ENCODE measurements at regions not wholly inside any gene's neighbourhood (a gene's known extent, or its start where the extent isn't known, plus 50 kb on each side); places are given as distances from the start of the nearest gene placed in this dataset.

- dilution Hi-C loops (cut with HindIII; ENCODE audit: low sequenced_read_pairs, unreplicated experiment) = no loop called here
- H3K14ac ChIP-seq (replicated peaks; ENCODE audit: low read depth, low read length) = no peak overlapping the region
- no peaks in the 10 kb centered on the region for H3K36me3 ChIP-seq (ENCODE audit: control insufficient read depth, insufficient read depth, low read length)
- peak overlapping the region; percentile 71; the same call in 1 of the 2 replicates for H3K18ac ChIP-seq (ENCODE audit: low read depth, low read length)
- no peak overlapping the region for H3K4me3 ChIP-seq (ENCODE audit: insufficient read depth, low read depth, low read length)
- no peak overlapping the region for H2AK5ac ChIP-seq (ENCODE audit: low read depth, low read length)
- ATAC-seq (ENCODE audit: low read depth) (no peak), DNase-seq (peak; percentile 18)
- no peak overlapping the region for H3K56ac ChIP-seq (ENCODE audit: extremely low read depth, insufficient read depth, low read length)
- POLR2A ChIA-PET (ENCODE audit: unreplicated experiment) = no interaction called here
- H3K9ac ChIP-seq (ENCODE audit: low read depth, low read length) = no peak overlapping the region
- no peaks in the 10 kb centered on the region for H3K9me1 ChIP-seq (ENCODE audit: insufficient read depth, low read length)
- H3K4ac ChIP-seq (ENCODE audit: low read depth, low read length) = no peak overlapping the region
- H4K8ac ChIP-seq (ENCODE audit: low read depth in 2 of 2, low read length in 2 of 2) = no peak overlapping the region
- TF ChIP-seq CEBPB (IDR thresholded peaks at IDR 0.05; ENCODE audit: low read depth, low read length) (peak; percentile 68), RFX5 (IDR thresholded peaks at IDR 0.05; ENCODE audit: low read depth, low read length) (no peak), MAFK (IDR thresholded peaks at IDR 0.05; ENCODE audit: low read depth, low read length) (peak; percentile 60)
- H3K9me3 ChIP-seq (ENCODE audit: control insufficient read depth, insufficient read depth, low read length) = no peaks in the 10 kb centered on the region
- no peak overlapping the region for H4K91ac ChIP-seq (ENCODE audit: insufficient read depth, low read depth, low read length)
- H2AK9ac ChIP-seq (replicated peaks; ENCODE audit: low read depth, low read length, poor library complexity) = no peak overlapping the region
- 100% methylated on average over 1 of the region's 4 CpGs; no CpG with 5 or more reads in 1 of the 2 experiments for WGBS, 2 experiments (ENCODE audit: extremely low coverage in 2 of 2, insufficient read length in 1 of 2)
- no peak overlapping the region for H3K23ac ChIP-seq (ENCODE audit: low read depth, low read length)
- no peak overlapping the region for H2BK20ac ChIP-seq (ENCODE audit: low read depth, low read length)
- CTCF ChIA-PET = no interaction called here
- H2BK5ac ChIP-seq (ENCODE audit: low read depth, low read length, poor library complexity, severe bottlenecking) = no peak overlapping the region
- intact Hi-C loops (cut with micrococcal nuclease) = no loop called here
- in situ Hi-C loops (cut with MboI; ENCODE audit: low sequenced_read_pairs) = no loop called here
- no peaks in the 10 kb centered on the region for H4K20me1 ChIP-seq (ENCODE audit: insufficient read depth, low read length)
- H2BK15ac ChIP-seq (ENCODE audit: low read depth, low read length) = no peak overlapping the region
- H3K27ac ChIP-seq (ENCODE audit: insufficient read depth, low read length) = no peak overlapping the region
- BruUV-seq (replicated peaks) = no TSS peak
- H4K5ac ChIP-seq (ENCODE audit: low read depth, low read length) = no peak overlapping the region
- no peak overlapping the region for H2AFZ ChIP-seq (replicated peaks; ENCODE audit: low read length, poor library complexity)
- H3K27me3 ChIP-seq (ENCODE audit: control insufficient read depth, insufficient read depth, low read length) = no peaks in the 10 kb centered on the region
- H2BK120ac ChIP-seq (ENCODE audit: low read depth, low read length) = no peak overlapping the region
- H3K4me1 ChIP-seq (ENCODE audit: control insufficient read depth, insufficient read depth, low read length) = peaks cover 4% of the 10 kb centered on the region
- H3K4me2 ChIP-seq (ENCODE audit: low read depth, low read length) = no peak overlapping the region
- no peaks in the 10 kb centered on the region for H3K79me1 ChIP-seq (ENCODE audit: low read depth in 1 of 2, low read length in 2 of 2)
These were observed 74.3 kb upstream of the FAM216B start for GRCh38 chr13:42707048-42707447.

Data from IMR-90 (cell line).